ENCODE measurements at regions not wholly inside any gene's neighbourhood (a gene's known extent, or its start where the extent isn't known, plus 50 kb on each side); places are given as distances from the start of the nearest gene placed in this dataset.

- TF ChIP-seq, protein P1, sequence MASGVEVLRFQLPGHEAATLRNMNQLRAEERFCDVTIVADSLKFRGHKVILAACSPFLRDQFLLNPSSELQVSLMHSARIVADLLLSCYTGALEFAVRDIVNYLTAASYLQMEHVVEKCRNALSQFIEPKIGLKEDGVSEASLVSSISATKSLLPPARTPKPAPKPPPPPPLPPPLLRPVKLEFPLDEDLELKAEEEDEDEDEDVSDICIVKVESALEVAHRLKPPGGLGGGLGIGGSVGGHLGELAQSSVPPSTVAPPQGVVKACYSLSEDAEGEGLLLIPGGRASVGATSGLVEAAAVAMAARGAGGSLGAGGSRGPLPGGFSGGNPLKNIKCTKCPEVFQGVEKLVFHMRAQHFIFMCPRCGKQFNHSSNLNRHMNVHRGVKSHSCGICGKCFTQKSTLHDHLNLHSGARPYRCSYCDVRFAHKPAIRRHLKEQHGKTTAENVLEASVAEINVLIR (CRISPR knock-in tag; IDR thresholded peaks at IDR 0.05) = no peak
- TF ChIP-seq MTA3 (IDR thresholded peaks at IDR 0.05; ENCODE audit: borderline replicate concordance) (0 out of 2 replicates have a peak, but pooled peaks have one; percentile 38), BHLHE40 (IDR thresholded peaks at IDR 0.05; ENCODE audit: low read length) (0 out of 2 replicates have a peak, but pooled peaks have one; percentile 15), ZSCAN29 (IDR thresholded peaks at IDR 0.05) (no peak), ZBTB1 (CRISPR knock-in tag; IDR thresholded peaks at IDR 0.05; ENCODE audit: borderline replicate concordance, low read depth) (no peak), NEUROD1 (IDR thresholded peaks at IDR 0.05; ENCODE audit: borderline replicate concordance, low read depth, low read length, partially characterized antibody) (peak; percentile 11), DPF2 (IDR thresholded peaks at IDR 0.05) (peak; percentile 53), CEBPB (tag; IDR thresholded peaks at IDR 0.05) (no peak), UBTF (IDR thresholded peaks at IDR 0.05; ENCODE audit: borderline replicate concordance in 1 of 2, low read depth in 2 of 2, low read length in 2 of 2) (no peak)
- TF ChIP-seq, protein P2, sequence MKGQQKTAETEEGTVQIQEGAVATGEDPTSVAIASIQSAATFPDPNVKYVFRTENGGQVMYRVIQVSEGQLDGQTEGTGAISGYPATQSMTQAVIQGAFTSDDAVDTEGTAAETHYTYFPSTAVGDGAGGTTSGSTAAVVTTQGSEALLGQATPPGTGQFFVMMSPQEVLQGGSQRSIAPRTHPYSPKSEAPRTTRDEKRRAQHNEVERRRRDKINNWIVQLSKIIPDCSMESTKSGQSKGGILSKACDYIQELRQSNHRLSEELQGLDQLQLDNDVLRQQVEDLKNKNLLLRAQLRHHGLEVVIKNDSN (CRISPR knock-in tag; IDR thresholded peaks at IDR 0.05) = no peak
- TF ChIP-seq, protein P3, sequence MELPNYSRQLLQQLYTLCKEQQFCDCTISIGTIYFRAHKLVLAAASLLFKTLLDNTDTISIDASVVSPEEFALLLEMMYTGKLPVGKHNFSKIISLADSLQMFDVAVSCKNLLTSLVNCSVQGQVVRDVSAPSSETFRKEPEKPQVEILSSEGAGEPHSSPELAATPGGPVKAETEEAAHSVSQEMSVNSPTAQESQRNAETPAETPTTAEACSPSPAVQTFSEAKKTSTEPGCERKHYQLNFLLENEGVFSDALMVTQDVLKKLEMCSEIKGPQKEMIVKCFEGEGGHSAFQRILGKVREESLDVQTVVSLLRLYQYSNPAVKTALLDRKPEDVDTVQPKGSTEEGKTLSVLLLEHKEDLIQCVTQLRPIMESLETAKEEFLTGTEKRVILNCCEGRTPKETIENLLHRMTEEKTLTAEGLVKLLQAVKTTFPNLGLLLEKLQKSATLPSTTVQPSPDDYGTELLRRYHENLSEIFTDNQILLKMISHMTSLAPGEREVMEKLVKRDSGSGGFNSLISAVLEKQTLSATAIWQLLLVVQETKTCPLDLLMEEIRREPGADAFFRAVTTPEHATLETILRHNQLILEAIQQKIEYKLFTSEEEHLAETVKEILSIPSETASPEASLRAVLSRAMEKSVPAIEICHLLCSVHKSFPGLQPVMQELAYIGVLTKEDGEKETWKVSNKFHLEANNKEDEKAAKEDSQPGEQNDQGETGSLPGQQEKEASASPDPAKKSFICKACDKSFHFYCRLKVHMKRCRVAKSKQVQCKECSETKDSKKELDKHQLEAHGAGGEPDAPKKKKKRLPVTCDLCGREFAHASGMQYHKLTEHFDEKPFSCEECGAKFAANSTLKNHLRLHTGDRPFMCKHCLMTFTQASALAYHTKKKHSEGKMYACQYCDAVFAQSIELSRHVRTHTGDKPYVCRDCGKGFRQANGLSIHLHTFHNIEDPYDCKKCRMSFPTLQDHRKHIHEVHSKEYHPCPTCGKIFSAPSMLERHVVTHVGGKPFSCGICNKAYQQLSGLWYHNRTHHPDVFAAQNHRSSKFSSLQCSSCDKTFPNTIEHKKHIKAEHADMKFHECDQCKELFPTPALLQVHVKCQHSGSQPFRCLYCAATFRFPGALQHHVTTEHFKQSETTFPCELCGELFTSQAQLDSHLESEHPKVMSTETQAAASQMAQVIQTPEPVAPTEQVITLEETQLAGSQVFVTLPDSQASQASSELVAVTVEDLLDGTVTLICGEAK (IDR thresholded peaks at IDR 0.05) = peak; percentile 59; the same call in 1 of the 2 replicates
- TF ChIP-seq, protein P3 (CRISPR knock-in tag; IDR thresholded peaks at IDR 0.05) = no peak
Measured at GRCh38 chr20:50278684-50279531, 88.3 kb downstream of the CEBPB start (continued).

All from K562 (cell line).